ENCODE measurements at regions not wholly inside any gene's neighbourhood (a gene's known extent, or its start where the extent isn't known, plus 50 kb on each side); places are given as distances from the start of the nearest gene placed in this dataset.

- TF ChIP-seq CTCF (IDR thresholded peaks at IDR 0.05) (no peak), POLR2A (IDR thresholded peaks at IDR 0.05) (no peak)
Observed at GRCh38 chr12:93950311-93950710, 198.1 kb upstream of the PLXNC1 start.
